Middle frontal gyrus (tissue), 1 donor: ENCODE measurements at regions not wholly inside any gene's neighbourhood (a gene's known extent, or its start where the extent isn't known, plus 50 kb on each side); places are given as distances from the start of the nearest gene placed in this dataset.
"Not testable (repeated sequence)": the region's sequence is repeated elsewhere in the genome, so short reads cannot be mapped to it uniquely, and the experiment has no call there.

Source experiments
- DNase-seq: peaks from one replicate; pipeline ENCODE4 v3.0.0-alpha.2; 2015; ENCODE audit warnings: low spot score; ENCODE audit errors: extremely low spot score

- DNase-seq, result no peak
Observed at GRCh38 chr4:24211856-24212255, 322.0 kb upstream of the PPARGC1A start.

- DNase-seq, result no peak
Observed at GRCh38 chr4:24210332-24210902, 320.6 kb upstream of the PPARGC1A start.

DNA sequence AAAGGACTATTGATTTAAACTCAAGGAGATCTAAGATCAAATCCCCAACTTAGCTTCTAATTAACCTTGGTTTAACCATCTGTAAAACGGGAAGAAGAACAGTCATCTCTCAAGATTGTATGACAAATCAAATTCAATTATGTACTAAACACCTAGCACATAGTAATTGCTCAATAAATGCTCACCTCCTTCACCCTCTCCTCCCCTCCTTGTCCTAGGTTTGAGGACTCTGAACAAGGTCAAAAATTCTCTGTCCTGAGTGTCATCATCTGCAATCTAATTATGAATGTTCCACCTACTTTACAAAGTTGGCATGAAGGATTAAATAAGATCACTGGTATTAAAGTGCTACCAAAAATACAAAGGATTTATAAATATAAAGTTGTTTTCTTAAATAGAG lies 320.1 kb upstream of the PPARGC1A start:
- no peak for DNase-seq

- DNase-seq, result no peak
Observed at GRCh38 chr4:24209131-24209530, 319.3 kb upstream of the PPARGC1A start.

- no peak for DNase-seq
Observed at GRCh38 chr4:24208691-24209090, 318.8 kb upstream of the PPARGC1A start.

GRCh38 chr4:24204708-24205107 lies 314.9 kb upstream of the PPARGC1A start:
- not testable (repeated sequence) for DNase-seq

DNA sequence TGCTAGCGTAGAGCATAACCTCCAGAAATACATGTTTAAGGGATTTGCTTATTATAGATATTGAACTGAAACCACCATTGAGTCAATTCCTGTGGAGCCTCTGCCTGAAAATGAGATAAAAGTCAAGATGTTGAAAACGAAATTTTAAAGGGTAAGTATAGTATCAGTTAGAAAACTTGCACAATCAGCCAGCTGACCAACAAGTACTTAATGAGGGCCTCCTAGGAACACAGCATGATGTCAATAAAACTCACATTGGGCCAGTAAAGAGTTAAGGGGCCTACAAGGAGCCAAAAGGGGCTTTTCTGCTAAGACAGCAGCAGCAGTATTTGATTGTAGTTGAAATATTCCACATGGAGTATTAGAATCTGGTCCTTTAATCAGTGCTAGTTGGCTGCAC lies 314.1 kb upstream of the PPARGC1A start:
- no peak for DNase-seq

- DNase-seq, result no peak
Observed at GRCh38 chr4:24202579-24202978, 312.7 kb upstream of the PPARGC1A start.

DNA sequence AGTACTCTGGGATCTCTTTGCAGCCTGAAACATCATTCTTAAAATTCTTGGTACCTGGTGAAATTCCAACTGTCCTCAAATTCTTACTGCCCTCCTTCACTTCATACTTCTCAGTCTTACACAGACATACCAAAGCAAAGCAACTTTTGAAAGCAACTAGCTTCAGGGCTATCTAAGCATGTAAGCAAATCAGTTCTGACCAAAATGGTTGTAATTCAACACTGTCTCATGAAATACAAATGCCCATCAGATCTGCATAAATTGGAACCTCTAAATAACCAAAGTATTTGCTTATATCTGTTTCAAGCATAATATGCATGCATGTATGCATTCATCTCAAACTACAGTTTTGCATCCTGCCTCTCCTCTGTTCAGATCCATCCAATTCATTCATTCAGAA lies 308.1 kb upstream of the PPARGC1A start:
- no peak for DNase-seq

DNA sequence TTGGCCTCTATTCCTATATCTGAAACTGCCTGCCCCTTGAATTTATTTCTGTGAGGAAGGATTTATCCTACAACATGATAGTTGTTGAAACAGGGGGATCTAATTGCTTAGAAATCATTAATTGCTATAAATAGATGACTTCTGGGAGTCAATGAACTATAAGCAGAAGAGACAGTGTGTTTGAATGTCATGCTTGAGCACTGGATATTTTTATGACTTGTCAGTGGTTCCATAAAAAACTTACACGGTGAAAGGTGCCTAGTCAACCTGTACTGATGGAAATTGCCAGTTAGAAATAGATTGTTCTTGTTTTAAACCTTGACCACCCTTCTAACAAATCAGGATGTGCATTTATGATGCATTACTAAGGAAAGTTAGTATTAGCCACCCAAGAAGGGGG lies 306.9 kb upstream of the PPARGC1A start:
- DNase-seq, result no peak

GRCh38 chr4:24195991-24196736 lies 306.3 kb upstream of the PPARGC1A start:
- DNase-seq, result no peak

- no peak for DNase-seq
Observed at GRCh38 chr4:24192018-24192641, 302.3 kb upstream of the PPARGC1A start.

- no peak for DNase-seq
Observed at GRCh38 chr4:24190761-24191695, 301.2 kb upstream of the PPARGC1A start.

GRCh38 chr4:24188459-24188858 lies 298.6 kb upstream of the PPARGC1A start:
- no peak for DNase-seq

- DNase-seq, result no peak
Observed at GRCh38 chr4:24186466-24186865, 296.6 kb upstream of the PPARGC1A start.

DNA sequence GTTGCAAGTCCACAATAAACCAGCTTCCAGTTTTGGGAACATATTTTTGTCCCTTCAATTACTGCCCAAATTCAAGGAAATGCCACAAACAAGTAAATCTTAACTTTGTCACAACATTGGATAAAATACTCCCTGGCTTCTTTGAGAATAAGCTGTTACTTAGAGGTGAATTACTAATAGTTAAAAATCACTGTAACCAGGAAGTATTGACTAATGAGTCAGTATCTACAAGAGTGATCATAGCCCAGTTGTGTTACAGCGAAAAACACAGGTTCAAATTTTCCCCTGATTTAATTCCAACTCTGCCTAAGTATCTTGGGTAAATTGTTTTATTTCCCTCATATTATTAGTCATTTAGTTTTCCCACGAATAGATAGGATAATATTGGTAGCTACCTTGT lies 291.2 kb upstream of the PPARGC1A start:
- DNase-seq, result no peak

- no peak for DNase-seq
Observed at GRCh38 chr4:24180586-24180985, 290.7 kb upstream of the PPARGC1A start.

DNA sequence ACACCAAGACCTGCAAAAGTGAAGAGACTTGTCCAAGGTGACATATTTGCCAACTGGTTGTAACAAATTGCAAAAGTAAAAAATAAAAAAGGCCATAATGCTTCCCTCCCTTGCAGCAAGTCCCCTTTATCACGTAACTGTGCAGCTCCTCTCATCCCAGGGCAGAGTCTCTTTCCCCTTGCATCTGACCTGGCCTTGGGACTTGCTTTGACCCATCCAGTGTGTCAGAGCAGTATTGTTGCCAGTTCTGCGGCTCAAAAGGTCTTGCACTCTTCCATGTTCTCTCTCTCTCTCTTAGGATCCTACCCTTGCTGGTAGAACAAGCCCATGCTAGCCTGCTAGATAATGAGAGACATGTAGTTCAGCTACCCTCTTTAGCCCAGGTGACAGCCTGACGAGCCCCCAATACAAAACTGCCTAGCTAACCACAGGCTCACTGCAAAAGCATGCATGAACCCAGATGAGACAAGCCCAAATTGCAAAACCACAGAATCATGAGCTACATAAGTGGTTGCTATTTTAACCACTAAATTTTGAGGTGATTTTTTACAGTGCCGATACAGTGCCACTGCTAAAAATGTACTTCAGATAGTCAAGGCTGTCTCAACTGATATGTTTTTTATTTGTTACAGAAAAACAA lies 289.5 kb upstream of the PPARGC1A start:
- no peak for DNase-seq

DNA sequence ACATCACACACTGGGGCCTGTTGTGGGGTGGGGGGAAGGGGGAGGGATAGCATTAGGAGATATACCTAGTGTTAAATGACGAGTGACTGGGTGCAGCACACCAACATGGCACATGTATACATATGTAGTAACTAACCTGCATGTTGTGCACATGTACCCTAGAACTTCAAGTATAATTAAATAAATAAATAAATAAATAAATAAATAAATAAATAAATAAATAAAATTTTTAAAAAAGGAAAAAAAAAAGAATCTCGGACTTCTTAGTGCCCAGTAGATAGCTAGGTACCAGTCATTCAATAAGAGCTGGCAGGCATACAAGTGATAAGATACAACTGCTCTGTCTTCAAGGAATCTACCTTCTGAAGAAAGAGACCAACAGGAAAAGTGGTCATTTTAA lies 287.6 kb upstream of the PPARGC1A start:
- not testable (repeated sequence) for DNase-seq

DNA sequence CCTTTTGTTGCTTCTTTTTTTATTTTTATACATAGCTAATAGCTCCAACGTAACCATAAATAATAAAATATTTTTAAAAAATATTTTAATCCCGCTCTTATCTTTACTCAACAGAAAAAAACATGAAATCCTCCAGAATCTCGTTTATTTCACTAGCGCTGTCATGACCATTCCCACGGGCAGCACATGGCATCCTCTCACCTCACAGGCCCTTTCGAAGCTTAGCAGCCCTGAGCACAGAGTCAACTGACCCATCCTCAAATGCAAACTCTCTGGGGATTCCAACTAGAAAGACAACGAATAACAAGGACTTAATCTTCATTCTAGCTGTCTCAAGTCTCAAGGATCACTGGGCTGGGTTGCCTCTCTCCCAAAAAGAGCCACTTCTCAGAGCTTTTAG lies 285.9 kb upstream of the PPARGC1A start:
- DNase-seq, result no peak

DNA sequence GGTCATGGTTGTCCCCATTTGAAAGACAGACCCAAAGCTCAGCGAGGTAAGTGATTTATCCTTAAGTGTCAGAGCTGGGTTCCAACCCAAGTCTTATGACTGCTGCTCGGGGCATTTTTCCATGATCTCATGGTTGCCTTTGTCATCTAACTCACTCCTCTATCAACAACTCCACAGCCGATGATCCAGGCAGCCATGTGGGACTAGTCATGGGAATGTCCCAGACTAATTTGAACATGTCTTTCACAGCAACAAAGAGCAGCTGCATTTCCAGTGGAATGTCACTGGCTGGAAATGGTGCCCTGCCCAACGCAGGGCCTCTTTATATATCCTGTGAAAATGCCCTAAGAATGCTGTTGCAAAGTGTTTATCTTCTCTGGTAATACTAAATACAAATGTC lies 284.8 kb upstream of the PPARGC1A start:
- no peak for DNase-seq
